ENCODE measurements at regions not wholly inside any gene's neighbourhood (a gene's known extent, or its start where the extent isn't known, plus 50 kb on each side); places are given as distances from the start of the nearest gene placed in this dataset.
"Not testable (repeated sequence)": the region's sequence is repeated elsewhere in the genome, so short reads cannot be mapped to it uniquely, and the experiment has no call there.

DNA sequence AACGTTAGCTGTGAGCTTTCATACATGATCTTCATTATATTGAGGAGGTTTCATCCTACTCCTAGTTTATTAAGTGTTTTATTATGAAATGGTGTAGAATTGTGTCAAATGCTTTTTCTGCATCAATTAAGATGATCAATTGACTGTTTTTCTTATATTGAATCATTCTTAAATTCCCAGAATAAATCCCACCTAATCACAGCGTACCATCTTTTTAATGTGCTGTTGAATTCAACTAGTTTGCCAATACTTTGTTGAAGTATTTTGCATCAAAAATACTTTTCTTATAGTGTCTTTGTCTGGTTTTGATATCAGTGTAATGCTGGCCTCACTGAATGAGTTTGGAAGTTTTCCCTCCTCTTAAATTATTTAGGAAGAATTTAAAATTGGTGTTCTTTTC lies 138.6 kb upstream of the SGCG start:
- Histone ChIP-seq H3K4me2 (ENCODE audit: low read depth, low read length, poor library complexity, severe bottlenecking) (no peak overlapping the region), H3K9me2 (replicated peaks; ENCODE audit: low read depth, low read length) (no peaks in the 10 kb centered on the region)

GRCh38 chr13:23044906-23045305 lies 135.9 kb upstream of the SGCG start:
- TF ChIP-seq CTCF (conservative IDR thresholded peaks at IDR 0.05; ENCODE audit: low read length) (no peak), EZH2phosphoT487 (IDR thresholded peaks at IDR 0.05; ENCODE audit: borderline replicate concordance) (no peak)
- H3K79me2 ChIP-seq (ENCODE audit: insufficient read depth, low read length) = no peaks in the 10 kb centered on the region
- no peak overlapping the region for H3K9ac ChIP-seq (ENCODE audit: low read depth, low read length, poor library complexity, severe bottlenecking)

More for the DNA sequence above, 138.6 kb upstream of the SGCG start:
- H2AFZ ChIP-seq (ENCODE audit: low read length) = no peak overlapping the region
- H4K20me1 ChIP-seq (ENCODE audit: insufficient read depth, low read length, poor library complexity, severe bottlenecking) = no peaks in the 10 kb centered on the region
- no peak overlapping the region for H3K4me3 ChIP-seq (ENCODE audit: low read length, poor library complexity, severe bottlenecking)
- no peak overlapping the region for H3K9ac ChIP-seq (ENCODE audit: low read depth, low read length, poor library complexity, severe bottlenecking)
- H3K27me3 ChIP-seq (ENCODE audit: insufficient read depth, low read length, poor library complexity, severe bottlenecking) = no peaks in the 10 kb centered on the region
- no peaks in the 10 kb centered on the region for H3K9me3 ChIP-seq (ENCODE audit: insufficient read depth, low read depth, low read length)
- no peaks in the 10 kb centered on the region for H3K36me3 ChIP-seq (ENCODE audit: insufficient read depth, low read length)
- no peaks in the 10 kb centered on the region for H3K79me2 ChIP-seq (ENCODE audit: insufficient read depth, low read length)
- TF ChIP-seq CTCF (conservative IDR thresholded peaks at IDR 0.05; ENCODE audit: low read length) (no peak), EZH2phosphoT487 (IDR thresholded peaks at IDR 0.05; ENCODE audit: borderline replicate concordance) (no peak)
- no peaks in the 10 kb centered on the region for H3K4me1 ChIP-seq (ENCODE audit: insufficient read depth, low read length, poor library complexity, severe bottlenecking)
- no peaks in the 10 kb centered on the region for H3F3A ChIP-seq (ENCODE audit: low read depth)

DNA sequence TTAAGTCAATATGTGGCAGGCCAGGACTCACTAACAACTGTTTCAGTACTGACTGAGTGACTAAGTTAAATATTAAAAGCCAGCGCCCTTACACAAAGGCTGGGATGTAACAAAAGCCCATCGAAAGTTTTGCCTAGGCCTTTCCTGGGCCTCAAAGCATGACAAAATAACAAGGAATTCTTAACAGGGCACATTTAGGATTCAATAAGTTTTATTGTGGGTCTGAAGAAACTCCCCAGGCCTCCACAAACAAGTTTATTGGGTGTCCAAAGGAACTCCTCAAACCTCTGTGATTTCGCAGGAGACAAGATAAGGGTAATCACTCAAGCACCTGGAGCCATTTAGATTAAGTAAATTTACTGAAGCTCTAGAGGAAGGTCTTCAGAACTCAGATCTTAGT lies 130.7 kb upstream of the SGCG start:
- no peak for TF ChIP-seq CTCF (conservative IDR thresholded peaks at IDR 0.05; ENCODE audit: low read length)
- no peak for TF ChIP-seq EZH2phosphoT487 (IDR thresholded peaks at IDR 0.05; ENCODE audit: borderline replicate concordance)
- Histone ChIP-seq H3K9me2 (replicated peaks; ENCODE audit: low read depth, low read length) (no peaks in the 10 kb centered on the region), H3K4me3 (ENCODE audit: low read length, poor library complexity, severe bottlenecking) (no peak overlapping the region), H3K4me1 (ENCODE audit: insufficient read depth, low read length, poor library complexity, severe bottlenecking) (no peaks in the 10 kb centered on the region), H2AFZ (ENCODE audit: low read length) (no peak overlapping the region), H3F3A (ENCODE audit: low read depth) (no peaks in the 10 kb centered on the region), H3K79me2 (ENCODE audit: insufficient read depth, low read length) (no peaks in the 10 kb centered on the region), H3K9ac (ENCODE audit: low read depth, low read length, poor library complexity, severe bottlenecking) (no peak overlapping the region), H3K9me3 (ENCODE audit: insufficient read depth, low read depth, low read length) (no peaks in the 10 kb centered on the region), H3K4me2 (ENCODE audit: low read depth, low read length, poor library complexity, severe bottlenecking) (no peak overlapping the region), H3K36me3 (ENCODE audit: insufficient read depth, low read length) (no peaks in the 10 kb centered on the region), H3K27me3 (ENCODE audit: insufficient read depth, low read length, poor library complexity, severe bottlenecking) (no peaks in the 10 kb centered on the region), H4K20me1 (ENCODE audit: insufficient read depth, low read length, poor library complexity, severe bottlenecking) (no peaks in the 10 kb centered on the region)

More at GRCh38 chr13:23044906-23045305, 135.9 kb upstream of the SGCG start:
- Histone ChIP-seq H3F3A (ENCODE audit: low read depth) (no peaks in the 10 kb centered on the region), H2AFZ (ENCODE audit: low read length) (no peak overlapping the region), H3K4me3 (ENCODE audit: low read length, poor library complexity, severe bottlenecking) (no peak overlapping the region), H3K27me3 (ENCODE audit: insufficient read depth, low read length, poor library complexity, severe bottlenecking) (no peaks in the 10 kb centered on the region), H3K4me1 (ENCODE audit: insufficient read depth, low read length, poor library complexity, severe bottlenecking) (no peaks in the 10 kb centered on the region), H3K4me2 (ENCODE audit: low read depth, low read length, poor library complexity, severe bottlenecking) (no peak overlapping the region), H4K20me1 (ENCODE audit: insufficient read depth, low read length, poor library complexity, severe bottlenecking) (no peaks in the 10 kb centered on the region), H3K9me3 (ENCODE audit: insufficient read depth, low read depth, low read length) (no peaks in the 10 kb centered on the region), H3K36me3 (ENCODE audit: insufficient read depth, low read length) (no peaks in the 10 kb centered on the region), H3K9me2 (replicated peaks; ENCODE audit: low read depth, low read length) (no peaks in the 10 kb centered on the region)

DNA sequence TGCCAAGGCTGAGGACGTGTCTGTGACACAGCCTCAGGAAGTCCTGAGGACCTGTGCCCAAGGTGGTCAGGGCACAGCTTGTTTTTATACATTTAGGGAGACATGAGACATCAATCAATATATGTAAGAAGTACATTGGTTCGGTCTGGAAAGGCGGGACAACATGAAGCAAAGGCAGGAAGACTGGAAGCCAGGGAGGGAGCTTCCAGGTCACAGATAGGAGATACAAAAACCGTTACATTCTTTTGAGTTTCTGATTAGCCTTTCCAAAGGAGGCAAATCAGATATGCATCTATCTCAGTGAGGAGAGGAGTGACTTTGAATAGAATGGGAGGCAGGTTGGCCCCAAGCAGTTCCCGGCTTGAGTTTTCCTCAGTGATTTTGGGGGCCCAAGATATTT lies 127.1 kb upstream of the SGCG start:
- H3F3A ChIP-seq (ENCODE audit: low read depth); H3K9me3 ChIP-seq (ENCODE audit: insufficient read depth, low read depth, low read length); H3K4me3 ChIP-seq (ENCODE audit: low read length, poor library complexity, severe bottlenecking); H3K9ac ChIP-seq (ENCODE audit: low read depth, low read length, poor library complexity, severe bottlenecking); H3K4me2 ChIP-seq (ENCODE audit: low read depth, low read length, poor library complexity, severe bottlenecking); H3K4me1 ChIP-seq (ENCODE audit: insufficient read depth, low read length, poor library complexity, severe bottlenecking); H3K27me3 ChIP-seq (ENCODE audit: insufficient read depth, low read length, poor library complexity, severe bottlenecking); H3K9me2 ChIP-seq (replicated peaks; ENCODE audit: low read depth, low read length); H3K36me3 ChIP-seq (ENCODE audit: insufficient read depth, low read length); H2AFZ ChIP-seq (ENCODE audit: low read length); H3K79me2 ChIP-seq (ENCODE audit: insufficient read depth, low read length); H4K20me1 ChIP-seq (ENCODE audit: insufficient read depth, low read length, poor library complexity, severe bottlenecking): not testable (repeated sequence)
